ENCODE measurements at regions not wholly inside any gene's neighbourhood (a gene's known extent, or its start where the extent isn't known, plus 50 kb on each side); places are given as distances from the start of the nearest gene placed in this dataset.

GRCh38 chr5:152987131-152987530, 503.3 kb upstream of the GRIA1 start:
- Histone ChIP-seq H3K27ac (replicated peaks) (no peak overlapping the region), H3K27me3 (ENCODE audit: insufficient read depth, poor library complexity, severe bottlenecking) (no peaks in the 10 kb centered on the region), H3K4me3 (replicated peaks; ENCODE audit: insufficient read depth, low read length) (no peak overlapping the region)
- no peak for DNase-seq (ENCODE audit: low read depth in 1 of 2, low spot score in 1 of 2)
- TF ChIP-seq CTCF (IDR thresholded peaks at IDR 0.05; ENCODE audit: insufficient read depth, low read length) (no peak), GABPA (IDR thresholded peaks at IDR 0.05; ENCODE audit: low read depth) (no peak), SPI1 (IDR thresholded peaks at IDR 0.05; ENCODE audit: borderline replicate concordance, low read depth) (no peak), POLR2AphosphoS5 (IDR thresholded peaks at IDR 0.05; ENCODE audit: low read depth) (no peak), REST (IDR thresholded peaks at IDR 0.05; ENCODE audit: insufficient replicate concordance, low read depth) (no peak)

GRCh38 chr5:152990217-152990616, 500.3 kb upstream of the GRIA1 start:
- Histone ChIP-seq H3K27me3 (ENCODE audit: insufficient read depth, poor library complexity, severe bottlenecking) (no peaks in the 10 kb centered on the region), H3K27ac (replicated peaks) (no peak overlapping the region), H3K4me3 (replicated peaks; ENCODE audit: insufficient read depth, low read length) (no peak overlapping the region)
- DNase-seq (ENCODE audit: low read depth in 1 of 2, low spot score in 1 of 2), result no peak
- TF ChIP-seq SPI1 (IDR thresholded peaks at IDR 0.05; ENCODE audit: borderline replicate concordance, low read depth), result no peak
- TF ChIP-seq REST (IDR thresholded peaks at IDR 0.05; ENCODE audit: insufficient replicate concordance, low read depth), result no peak
- TF ChIP-seq GABPA (IDR thresholded peaks at IDR 0.05; ENCODE audit: low read depth), result no peak
- no peak for TF ChIP-seq CTCF (IDR thresholded peaks at IDR 0.05; ENCODE audit: insufficient read depth, low read length)
- TF ChIP-seq POLR2AphosphoS5 (IDR thresholded peaks at IDR 0.05; ENCODE audit: low read depth), result no peak

GRCh38 chr5:152990649-152991048, 499.8 kb upstream of the GRIA1 start:
- no peaks in the 10 kb centered on the region for H3K27me3 ChIP-seq (ENCODE audit: insufficient read depth, poor library complexity, severe bottlenecking)
- no peak overlapping the region for H3K4me3 ChIP-seq (replicated peaks; ENCODE audit: insufficient read depth, low read length)
- no peak for TF ChIP-seq REST (IDR thresholded peaks at IDR 0.05; ENCODE audit: insufficient replicate concordance, low read depth)
- no peak for TF ChIP-seq CTCF (IDR thresholded peaks at IDR 0.05; ENCODE audit: insufficient read depth, low read length)
- no peak for TF ChIP-seq GABPA (IDR thresholded peaks at IDR 0.05; ENCODE audit: low read depth)
- TF ChIP-seq POLR2AphosphoS5 (IDR thresholded peaks at IDR 0.05; ENCODE audit: low read depth), result no peak
- TF ChIP-seq SPI1 (IDR thresholded peaks at IDR 0.05; ENCODE audit: borderline replicate concordance, low read depth), result no peak
- H3K27ac ChIP-seq (replicated peaks), result no peak overlapping the region
- DNase-seq (ENCODE audit: low read depth in 1 of 2, low spot score in 1 of 2), result no peak
